HTR-8/SVneo (cell line): ENCODE measurements at regions not wholly inside any gene's neighbourhood (a gene's known extent, or its start where the extent isn't known, plus 50 kb on each side); places are given as distances from the start of the nearest gene placed in this dataset.
"Not testable (repeated sequence)": the region's sequence is repeated elsewhere in the genome, so short reads cannot be mapped to it uniquely, and the experiment has no call there.

Experiments
- DNase-seq: peaks from one replicate; pipeline ENCODE4 v3.0.0; 2011; ENCODE audit warnings: low spot score, mixed read lengths; ENCODE audit not compliant: insufficient read length
- FAIRE-seq: peaks from 2 replicates; lab custom pipeline; 2011; peaks lifted over from hg19 to GRCh38; lab: Jason Lieb, UNC

DNA sequence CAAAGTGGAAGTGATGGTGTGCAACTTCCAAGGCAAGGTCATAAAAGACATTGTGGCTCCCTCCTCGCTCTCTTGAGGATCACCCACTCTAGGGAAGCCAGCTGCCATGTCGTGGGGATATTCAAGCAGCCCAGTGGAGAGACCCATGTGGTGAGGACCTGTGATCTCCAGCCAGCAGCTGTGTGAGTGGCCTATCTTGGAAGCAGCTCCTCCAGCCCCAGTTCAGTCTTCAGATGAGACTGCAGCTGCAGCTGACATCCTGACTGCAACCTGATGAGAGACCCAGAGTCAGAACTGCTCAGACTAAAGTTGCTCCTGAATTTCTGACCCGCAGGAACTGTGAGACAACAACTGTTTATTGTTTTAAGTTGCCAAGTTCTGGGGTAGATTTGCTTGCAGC is 86.4 kb upstream of the GRK3 start:
- DNase-seq, result no peak
- no peak for FAIRE-seq

DNA sequence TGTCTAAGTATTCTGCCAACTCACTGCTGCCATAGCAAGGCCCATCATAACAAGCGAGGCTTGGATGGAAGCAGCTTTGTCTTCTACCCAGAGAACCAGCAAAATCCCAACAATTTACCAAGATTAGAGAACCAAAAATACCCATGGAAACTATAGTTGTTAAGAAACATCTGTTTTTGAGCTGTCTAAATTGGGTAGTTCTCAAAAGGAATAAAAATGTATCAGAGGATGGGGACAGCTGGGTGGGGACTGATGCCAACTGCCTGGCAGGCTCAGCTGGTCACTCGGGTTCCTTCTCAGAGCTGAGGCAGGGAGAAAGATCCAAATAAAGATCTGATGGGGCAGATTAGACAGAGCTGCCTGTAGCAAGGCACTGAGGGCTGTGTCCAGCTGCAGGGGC is 85.9 kb upstream of the GRK3 start:
- DNase-seq, result no peak
- no peak for FAIRE-seq

DNA sequence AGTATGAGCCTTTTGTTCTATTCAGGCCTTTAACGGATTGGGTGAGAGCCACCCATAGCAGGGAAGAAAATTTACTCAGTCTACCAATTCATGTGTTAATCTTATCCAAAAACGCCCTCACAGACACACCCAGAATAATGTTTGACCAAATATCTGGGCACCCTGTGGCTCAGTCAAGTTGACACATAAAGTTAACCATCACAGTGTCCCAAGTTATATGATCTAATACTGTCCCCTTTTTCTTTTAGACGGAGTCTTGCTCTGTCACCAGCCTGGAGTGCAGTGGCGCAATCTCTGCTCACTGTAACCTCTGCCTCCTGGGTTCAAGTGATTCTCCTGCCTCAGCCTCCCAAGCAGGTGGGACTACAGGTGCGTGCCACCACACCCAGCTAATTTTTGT is 83.6 kb upstream of the GRK3 start:
- DNase-seq, FAIRE-seq: not testable (repeated sequence)

DNA sequence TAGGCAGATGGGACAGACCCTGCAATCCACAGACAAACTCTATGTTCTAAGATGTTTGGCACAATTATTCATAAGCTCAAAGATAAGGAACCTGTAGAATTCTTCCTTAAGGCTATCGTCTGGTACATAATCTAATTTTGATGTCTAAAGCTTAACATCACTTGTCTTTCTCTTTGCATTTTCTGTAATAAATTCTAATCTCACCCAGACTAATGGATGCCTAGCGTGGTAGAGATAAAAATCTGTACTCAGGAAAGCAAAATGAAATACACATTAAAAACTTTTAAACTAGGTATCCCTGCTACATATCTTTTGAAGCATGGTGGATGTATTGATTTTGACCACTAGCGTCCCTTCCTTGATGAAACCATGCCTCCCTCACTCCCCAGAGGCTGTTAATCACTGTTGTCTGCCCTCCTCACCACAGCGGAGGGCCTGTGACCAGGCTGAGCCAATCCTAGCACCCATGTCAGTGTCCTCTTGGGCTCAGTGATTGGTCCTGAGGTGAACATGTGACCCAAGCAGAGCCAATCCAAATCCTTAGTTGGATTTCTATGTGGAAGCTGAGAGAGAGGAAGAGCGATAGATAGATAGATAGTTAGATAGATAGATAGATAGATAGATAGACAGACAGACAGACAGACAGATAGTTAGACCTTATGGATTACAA is 82.2 kb upstream of the GRK3 start:
- no peak for FAIRE-seq

DNA sequence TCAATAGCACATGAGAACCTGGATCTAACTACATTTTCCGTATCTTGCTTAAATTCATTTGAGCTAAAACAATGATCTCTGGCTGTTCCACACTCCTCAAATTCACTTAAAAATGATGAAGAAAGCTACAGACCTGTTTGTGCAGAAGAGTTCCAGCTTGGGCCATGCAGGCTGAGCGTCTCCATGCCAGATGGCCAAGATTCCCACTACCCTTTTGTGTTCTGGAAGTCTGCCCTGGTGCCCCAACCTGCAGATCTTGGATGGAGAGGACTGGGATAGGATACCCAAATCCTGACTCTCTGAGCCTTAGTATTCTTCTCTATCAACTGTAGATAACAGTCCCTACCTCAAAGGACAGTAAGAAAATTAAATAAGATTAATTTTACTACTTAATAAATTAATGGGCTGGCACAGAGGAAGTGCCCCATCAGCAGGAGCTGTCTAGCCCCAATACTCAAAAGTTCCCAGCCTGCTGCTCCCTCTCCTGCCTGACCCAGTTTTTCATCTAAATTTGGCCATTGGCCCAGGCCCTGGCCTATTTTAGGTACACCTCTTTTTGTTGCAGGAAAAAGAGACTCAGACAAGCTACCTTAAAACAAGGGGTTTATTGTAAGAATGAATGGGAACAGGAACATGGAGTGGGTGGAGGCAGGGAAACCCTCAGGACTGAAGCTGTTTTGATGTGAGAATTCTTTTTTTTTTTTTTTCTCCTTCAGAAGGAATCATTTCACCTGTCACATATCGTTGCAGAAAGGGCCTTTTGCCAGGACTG is 81.4 kb upstream of the GRK3 start:
- FAIRE-seq (no peak), DNase-seq (no peak)

More for the DNA sequence above, 82.2 kb upstream of the GRK3 start:
- DNase-seq, result no peak

DNA sequence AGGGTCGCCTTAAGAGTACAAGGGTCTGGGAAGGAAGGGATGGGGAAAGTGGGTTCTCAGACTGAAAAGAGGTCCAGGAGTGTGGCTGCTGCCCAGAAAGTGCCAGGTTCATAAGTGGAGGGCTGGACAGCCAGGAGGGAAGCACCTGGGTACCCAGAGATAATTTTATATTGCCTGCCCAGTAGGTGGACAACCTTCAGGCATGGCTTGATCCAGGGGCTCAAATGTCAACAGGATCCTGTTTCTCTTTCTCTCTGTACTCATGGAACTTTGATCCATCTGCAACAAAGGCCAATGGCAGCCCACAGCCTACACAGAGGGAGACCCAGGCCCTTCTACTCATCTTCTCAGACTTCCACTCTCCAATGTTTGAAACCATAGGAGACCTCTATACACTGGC is 80.5 kb upstream of the GRK3 start:
- DNase-seq (no peak), FAIRE-seq (no peak)

DNA sequence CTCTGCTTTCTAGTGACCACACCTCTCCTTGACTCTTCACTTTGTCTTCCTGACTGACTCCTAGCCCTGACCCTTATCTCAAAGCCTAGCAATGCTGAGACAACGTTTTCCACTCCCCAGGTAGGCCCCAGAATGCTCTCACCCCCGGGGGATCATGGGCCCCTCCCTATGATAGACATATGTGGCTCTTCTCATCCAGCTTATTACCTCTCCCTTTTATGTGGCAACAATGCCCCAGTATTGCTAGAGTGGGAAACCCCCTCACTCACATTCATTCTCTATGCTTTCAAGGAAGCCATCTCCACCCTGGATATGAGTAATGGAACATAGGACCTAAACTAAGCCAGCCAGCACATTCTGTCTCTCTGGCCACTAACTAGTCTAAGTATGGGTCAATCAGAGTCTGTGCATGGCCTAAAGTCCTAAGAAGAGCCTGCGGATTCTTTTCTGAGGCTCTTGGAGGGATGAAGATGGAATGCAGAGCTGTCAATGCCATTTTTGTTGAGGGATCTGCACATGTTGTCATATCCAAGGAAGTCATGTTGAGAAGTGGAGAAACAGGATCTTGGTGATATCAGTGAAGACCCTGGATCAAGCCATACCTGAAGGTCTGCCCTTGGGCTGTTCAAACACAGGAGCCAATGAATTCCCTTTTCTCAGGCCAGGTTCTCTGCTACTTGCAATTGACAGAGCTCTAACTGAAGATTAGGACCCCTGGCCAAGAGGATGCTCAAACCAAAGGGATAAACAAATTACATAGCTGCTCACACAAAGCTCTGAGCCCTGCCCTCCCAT is 79.8 kb upstream of the GRK3 start:
- FAIRE-seq, result no peak
- no peak for DNase-seq

DNA sequence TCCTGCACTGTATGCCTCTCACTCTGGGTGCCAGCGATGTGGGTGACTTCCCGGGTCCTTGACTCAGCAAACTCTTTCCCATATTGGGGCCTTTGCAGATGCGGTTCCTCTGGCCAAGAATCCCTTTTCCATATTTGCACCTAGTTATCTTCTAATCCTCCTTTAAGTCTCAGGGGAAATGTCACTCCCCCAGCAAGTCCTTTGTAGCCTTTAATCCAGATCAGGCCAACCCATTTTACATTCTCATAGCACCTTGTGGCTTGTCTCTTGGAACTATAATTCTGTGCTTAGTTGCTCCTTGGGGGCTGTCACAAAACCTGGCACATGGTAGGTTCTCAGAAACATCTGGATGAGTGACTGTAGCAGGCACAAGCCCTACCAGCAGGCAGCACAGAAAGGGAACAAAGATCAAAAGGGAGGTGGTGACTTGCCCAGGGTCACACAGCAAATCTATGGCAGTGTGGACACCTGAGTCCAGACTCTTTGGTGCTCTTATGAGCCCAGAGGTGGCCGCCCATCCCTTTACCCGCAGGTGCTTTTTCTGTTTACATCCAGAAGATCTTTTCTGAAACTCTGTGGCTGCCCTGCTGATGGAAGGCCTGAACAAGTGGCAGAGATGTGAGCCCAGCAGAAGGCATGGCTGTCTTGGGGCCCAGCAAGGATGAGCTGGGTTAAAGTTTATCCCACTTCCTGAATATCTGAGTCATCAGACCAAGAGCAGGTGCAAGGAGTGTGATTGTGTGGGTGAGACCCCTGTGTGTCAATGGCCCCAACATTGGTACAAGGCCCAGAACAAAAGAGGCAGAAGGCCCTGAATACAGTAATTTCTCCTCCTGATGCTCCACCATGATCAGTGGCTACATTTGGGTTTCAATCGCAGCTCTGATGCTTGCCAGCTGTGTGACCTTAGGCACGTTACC is 78.6 kb upstream of the GRK3 start:
- no peak for FAIRE-seq
- no peak for DNase-seq

DNA sequence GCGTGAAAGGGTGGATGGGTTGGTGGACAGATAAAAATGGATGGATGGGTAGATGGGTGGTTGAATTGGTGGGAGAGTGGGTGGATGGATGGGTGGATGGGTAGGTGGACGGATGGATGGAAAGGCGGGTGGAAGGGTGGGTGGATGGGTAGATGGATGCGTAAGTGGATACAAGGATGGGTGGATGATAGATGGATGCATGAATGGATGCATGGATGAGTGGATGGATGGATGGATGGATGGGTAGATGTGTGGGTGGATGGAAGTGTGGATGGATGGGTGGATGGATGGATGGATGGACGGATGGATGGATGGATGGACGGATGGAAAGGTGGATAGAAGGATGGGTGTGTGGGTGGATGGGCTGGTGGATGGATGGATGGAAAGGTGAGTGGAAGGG is 77.0 kb upstream of the GRK3 start:
- FAIRE-seq, result peak; percentile 70

DNA sequence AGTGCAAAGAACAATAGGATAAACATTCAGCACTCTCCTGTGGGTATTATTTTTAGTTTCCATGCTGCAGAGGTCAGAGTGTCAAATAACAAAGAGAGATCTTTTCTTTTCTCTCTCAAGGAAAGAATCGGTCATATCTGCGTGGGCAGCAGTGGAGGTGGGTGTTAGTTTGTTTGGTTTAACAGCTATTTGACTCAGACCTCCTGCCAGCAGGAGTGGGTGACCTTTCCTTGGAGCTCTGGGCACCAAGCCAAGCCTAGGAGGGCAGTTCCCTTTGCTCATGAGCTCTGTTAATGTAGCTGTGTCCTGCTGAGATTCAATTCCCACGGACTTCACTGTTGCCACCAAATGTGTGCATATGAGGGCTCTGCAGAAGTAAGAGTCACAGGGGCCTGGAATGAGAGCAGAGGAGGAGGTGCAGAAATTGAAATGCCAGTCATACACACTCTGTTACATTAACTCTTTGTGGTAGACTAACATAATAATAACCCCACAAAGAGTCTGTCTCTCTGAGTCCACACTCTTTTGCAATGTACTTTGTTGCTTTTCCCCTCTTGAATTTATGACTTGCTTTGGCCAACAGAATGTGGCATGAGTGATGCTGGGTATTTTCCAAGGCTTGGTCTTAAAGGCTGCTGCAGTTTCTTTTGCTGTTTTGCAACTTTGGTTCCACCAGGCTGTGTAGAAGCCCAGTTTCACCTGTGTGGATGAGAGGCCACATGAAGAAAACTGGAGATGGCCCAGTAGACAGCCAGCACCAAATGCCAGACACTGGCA is 76.0 kb upstream of the GRK3 start:
- DNase-seq, result peak; percentile 33
- no peak for FAIRE-seq

More for the DNA sequence above, 77.0 kb upstream of the GRK3 start:
- no peak for DNase-seq

DNA sequence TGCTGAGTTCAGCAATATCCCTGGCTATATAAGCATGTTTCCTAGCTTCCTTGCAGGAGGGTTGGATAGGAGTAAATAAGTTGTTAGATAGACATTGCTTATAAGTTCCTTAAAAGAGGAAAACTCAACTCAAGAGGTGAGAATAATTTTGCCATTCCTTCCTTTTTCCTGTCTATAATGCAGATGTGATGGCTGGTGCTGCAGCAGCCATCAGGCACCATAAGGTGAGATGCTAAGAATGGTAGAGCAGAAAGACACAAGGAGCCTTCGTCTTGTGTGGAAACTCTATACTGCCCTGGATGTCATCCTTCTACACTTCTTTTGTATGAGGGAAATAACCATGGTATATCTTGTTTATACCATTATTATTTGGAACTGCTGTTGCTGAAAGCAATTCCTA is 74.5 kb upstream of the GRK3 start:
- FAIRE-seq (no peak), DNase-seq (no peak)

DNA sequence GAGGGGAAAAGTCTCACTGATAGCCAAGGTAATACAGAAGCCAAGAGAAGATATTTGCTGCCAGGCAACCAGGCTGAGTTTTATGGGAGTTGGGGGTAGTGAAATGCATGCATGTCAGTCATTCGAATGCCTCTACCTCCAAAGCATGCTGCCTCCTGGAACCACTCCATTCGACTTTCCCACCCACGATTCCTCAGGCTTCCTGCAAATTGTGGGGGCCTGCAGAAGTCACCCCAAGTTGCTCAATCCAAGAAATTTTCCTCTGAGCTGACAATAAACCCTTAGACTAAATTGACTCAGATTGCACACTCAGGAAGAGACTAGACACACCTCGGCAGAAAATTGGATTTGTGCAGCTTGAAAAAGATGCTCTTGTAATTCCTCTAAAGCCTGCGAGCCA is 73.6 kb upstream of the GRK3 start:
- DNase-seq, result no peak

DNA sequence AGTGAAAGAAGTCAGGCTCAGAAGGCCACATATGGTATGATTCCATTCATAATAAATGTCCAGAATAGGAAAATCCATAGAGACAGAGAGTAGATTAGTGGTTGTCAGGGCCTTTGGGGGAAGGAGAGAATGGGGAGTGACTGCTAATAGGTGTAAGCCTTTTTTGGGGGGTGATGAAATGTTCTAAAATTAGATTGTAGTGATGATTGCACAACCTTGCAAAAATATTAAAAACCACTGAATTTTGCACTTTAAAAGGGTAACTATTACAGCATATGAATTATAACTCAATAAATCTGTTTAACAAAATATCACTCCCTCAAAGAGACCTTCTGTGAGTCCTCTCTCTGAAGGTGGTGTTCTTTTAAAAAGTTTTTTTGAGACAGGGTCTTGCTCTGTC is 72.3 kb upstream of the GRK3 start:
- no peak for DNase-seq
- FAIRE-seq, result no peak

More for the DNA sequence above, 73.6 kb upstream of the GRK3 start:
- no peak for FAIRE-seq

DNA sequence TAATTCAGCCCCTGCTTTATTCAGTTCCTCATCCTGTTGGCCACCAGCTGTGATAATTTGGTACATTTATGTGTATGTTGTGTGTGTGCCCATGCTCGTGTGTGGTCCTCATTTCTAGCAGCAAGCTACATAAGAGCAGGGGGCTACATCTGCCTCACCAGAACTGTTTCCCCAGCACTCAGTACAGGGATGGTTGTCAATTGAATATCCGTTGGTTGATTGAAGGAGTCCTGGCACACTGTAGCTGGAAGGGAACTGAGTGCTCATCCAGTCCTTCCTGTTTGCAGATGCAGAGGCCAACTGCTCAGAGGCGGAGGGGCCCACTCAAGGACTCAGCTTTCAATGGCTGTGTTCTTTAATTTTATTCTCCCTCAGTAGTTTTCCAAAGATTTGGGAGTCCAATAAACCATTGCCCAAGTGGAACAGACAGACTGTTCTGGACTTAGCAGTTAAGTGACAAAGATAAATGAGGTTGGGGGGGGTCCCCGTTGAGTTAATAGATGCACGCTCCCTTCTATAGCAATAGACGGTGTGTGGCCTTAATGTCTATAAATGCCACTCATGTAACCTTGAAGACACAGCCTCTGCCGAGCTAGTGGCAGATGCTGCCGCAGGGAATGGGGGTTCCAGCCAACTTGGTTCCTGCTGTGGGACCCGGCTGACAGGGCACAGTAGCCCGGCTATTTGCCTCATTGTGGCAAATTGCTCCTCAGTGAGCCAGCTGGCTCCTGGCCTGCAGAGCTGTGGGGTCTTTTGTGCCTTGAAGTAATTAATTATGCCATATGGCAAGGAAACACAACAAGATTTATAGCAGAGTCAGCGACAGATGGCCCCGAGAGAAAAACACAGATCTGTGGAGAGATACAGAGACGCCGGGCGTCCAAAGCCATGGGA is 71.4 kb upstream of the GRK3 start:
- no peak for DNase-seq
- FAIRE-seq, result no peak

DNA sequence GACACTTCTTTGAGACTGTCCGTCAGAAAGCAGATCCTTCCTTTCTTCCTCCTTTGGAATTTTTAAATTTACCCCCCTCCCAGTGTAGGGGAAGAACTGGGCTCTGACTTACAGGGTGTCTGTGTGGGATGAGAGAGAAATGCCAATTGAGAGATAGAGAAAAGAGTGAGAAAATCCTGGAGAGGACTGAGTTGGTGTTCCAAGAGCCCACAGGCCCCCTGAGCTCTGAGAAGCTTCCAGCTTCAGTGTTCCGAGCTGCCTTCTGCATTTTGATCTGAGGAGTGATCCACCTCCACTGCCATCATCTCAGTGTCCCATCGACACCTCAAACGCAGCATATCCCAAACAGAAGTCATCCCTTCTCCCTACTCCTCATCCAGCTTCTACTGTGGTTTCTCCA is 70.7 kb upstream of the GRK3 start:
- DNase-seq, result no peak
- no peak for FAIRE-seq

DNA sequence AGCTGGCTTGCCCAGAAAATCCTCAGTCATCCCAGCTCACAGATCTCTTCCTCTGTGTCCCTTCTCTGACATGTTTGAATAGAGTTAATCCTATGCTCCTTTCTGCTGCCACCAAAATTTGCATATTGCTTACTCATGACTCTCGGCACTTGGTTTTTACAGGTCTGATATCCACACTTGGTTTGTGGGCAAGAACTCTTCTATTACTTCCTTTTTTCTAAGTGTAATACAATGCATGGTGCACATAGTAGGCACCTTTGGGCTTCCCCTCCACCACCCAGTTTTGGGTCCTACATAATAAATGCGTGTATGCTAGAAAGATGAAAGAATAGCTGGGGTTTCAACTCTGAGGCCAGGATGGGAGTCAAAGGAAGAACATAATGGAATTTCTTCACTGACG is 69.7 kb upstream of the GRK3 start:
- no peak for FAIRE-seq

DNA sequence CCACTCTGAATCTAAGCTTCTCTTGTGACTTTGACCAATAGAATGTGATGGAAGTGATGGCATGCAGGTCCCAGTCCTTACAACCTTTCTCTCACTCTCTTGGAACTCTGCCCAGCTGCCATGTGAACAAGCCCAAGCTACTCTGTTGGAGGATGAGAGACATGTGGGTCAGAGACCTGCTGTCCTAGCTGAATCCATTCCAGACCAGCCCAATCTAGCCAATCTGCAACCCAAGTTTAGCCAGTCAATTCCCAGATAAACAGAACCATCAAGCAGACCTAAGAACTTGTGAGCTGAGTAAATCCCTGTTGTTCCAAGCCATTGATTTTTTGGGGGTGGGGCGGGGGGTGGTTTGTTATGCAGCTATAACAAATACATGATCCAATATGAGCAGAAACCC is 69.2 kb upstream of the GRK3 start:
- DNase-seq (no peak), FAIRE-seq (no peak)

More for the DNA sequence above, 69.7 kb upstream of the GRK3 start:
- no peak for DNase-seq

DNA sequence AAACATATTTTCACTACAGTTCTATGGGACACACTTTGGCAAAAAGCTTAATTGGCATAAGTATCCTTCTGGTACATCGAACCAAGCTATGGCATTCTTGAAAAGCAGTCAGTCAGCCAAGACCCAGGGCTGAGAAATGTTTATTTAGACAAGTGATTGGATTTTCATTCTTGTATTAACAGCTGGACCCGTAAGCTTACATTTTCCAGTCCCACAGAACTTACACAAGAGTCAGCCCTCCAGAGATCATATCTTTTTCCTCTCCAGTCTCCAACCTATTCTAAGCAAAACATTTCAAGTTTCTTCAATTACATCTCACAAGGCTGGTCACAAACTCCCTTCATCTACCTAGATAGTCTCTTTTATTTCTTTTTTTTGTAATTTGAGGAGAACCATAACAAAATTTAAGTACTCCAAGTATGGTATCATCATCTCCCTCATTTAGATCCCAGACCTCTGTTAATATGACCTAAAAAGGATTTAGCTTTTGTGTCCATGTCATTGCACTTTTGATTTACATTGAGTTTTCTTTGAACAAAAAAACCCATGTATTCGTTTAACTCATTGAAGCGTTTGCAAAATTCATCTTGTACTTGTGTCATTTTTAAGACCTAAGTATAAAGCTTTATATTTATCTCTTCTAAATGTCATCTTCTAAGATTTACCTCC is 67.9 kb upstream of the GRK3 start:
- DNase-seq, result no peak
- FAIRE-seq, result no peak
